Keratinocyte (primary cell): ENCODE measurements at regions not wholly inside any gene's neighbourhood (a gene's known extent, or its start where the extent isn't known, plus 50 kb on each side); places are given as distances from the start of the nearest gene placed in this dataset.

Experiments used
- DNase-seq: peaks from one replicate; pipeline ENCODE4 v3.0.0-alpha.2; 2011; ENCODE audit warnings: low read depth, missing footprints, low spot score
- FAIRE-seq: peaks from 2 replicates; lab custom pipeline; 2011; peaks lifted over from hg19 to GRCh38; lab: Jason Lieb, UNC
- H2AFZ ChIP-seq: 2 replicates; pipeline ENCODE4 v1.6.0; 2012; ENCODE audit warnings: low read length, control low read depth, inconsistent platforms; ENCODE audit not compliant: control insufficient read depth
- H3K27ac ChIP-seq: 2 replicates; pipeline ENCODE4 v1.5.1; 2011; ENCODE audit warnings: low read length; ENCODE audit not compliant: control insufficient read depth, insufficient read depth
- H3K27me3 ChIP-seq: 3 replicates; pipeline ENCODE4 v1.6.0; 2011; ENCODE audit warnings: low read length; ENCODE audit not compliant: control insufficient read depth, insufficient read depth; ENCODE audit errors: extremely low read depth
- H3K36me3 ChIP-seq, 2 experiments: 2 replicates in 1 of 2; 3 replicates in 1 of 2; pipeline ENCODE4 v1.5.1; 2011; ENCODE audit warnings: low read length in 2 of 2, mild to moderate bottlenecking in 1 of 2; ENCODE audit not compliant: control insufficient read depth in 2 of 2, insufficient read depth in 2 of 2; ENCODE audit errors: extremely low read depth in 1 of 2
- H3K4me1 ChIP-seq: 3 replicates; pipeline ENCODE4 v1.5.1; 2011; ENCODE audit warnings: low read length; ENCODE audit not compliant: control insufficient read depth, insufficient read depth; ENCODE audit errors: extremely low read depth
- H3K4me2 ChIP-seq: 3 replicates; pipeline ENCODE4 v1.6.0; 2011; ENCODE audit warnings: low read depth, low read length; ENCODE audit not compliant: control insufficient read depth, insufficient read depth; ENCODE audit errors: extremely low read depth
- H3K4me3 ChIP-seq, 3 experiments: fragments of 200-600 bp in 1 of 3; sonication (generic) in 1 of 3; 2 replicates in 2 of 3; 3 replicates in 1 of 3; pipeline ENCODE4 v1.5.1; 2011 to 2016; ENCODE audit warnings: low read length in 3 of 3, mild to moderate bottlenecking in 3 of 3, control low read depth in 2 of 3, inconsistent platforms in 1 of 3, low read depth in 1 of 3, mixed read lengths in 1 of 3, mixed run types in 1 of 3, moderate library complexity in 1 of 3; ENCODE audit not compliant: control insufficient read depth in 2 of 3, insufficient read depth in 2 of 3; ENCODE audit errors: extremely low read depth in 1 of 3
- H3K79me2 ChIP-seq: 2 replicates; pipeline ENCODE4 v1.6.0; 2012; ENCODE audit warnings: low read length; ENCODE audit not compliant: control insufficient read depth, insufficient read depth
- H3K9ac ChIP-seq: 3 replicates; pipeline ENCODE4 v1.6.0; 2011; ENCODE audit warnings: low read length; ENCODE audit not compliant: control insufficient read depth, insufficient read depth; ENCODE audit errors: extremely low read depth
- H3K9me1 ChIP-seq: 3 replicates; pipeline ENCODE4 v1.6.0; 2011; ENCODE audit warnings: low read length; ENCODE audit not compliant: control insufficient read depth, insufficient read depth; ENCODE audit errors: extremely low read depth
- H3K9me3 ChIP-seq: 2 replicates; pipeline ENCODE4 v1.5.1; 2012; ENCODE audit warnings: low read depth, low read length; ENCODE audit not compliant: control insufficient read depth
- H4K20me1 ChIP-seq: 3 replicates; pipeline ENCODE4 v1.6.0; 2011; ENCODE audit warnings: low read length; ENCODE audit not compliant: control insufficient read depth, insufficient read depth; ENCODE audit errors: extremely low read depth
- EZH2 ChIP-seq: IDR thresholded peaks from one replicate; pipeline ENCODE4 v1.6.1; 2012; ENCODE audit warnings: inconsistent platforms, mild to moderate bottlenecking, low read length, moderate library complexity
- dilution Hi-C: fragments of 300-500 bp; cut with MboI; formaldehyde crosslinking; loops from one replicate; pipeline ENCODE4 v1.7.0; 2020; ENCODE audit warnings: low sequenced_read_pairs; ENCODE audit not compliant: extremely low pct_ligation_motif_present
- TF ChIP-seq, protein P1 (sequence below), 3 experiments: IDR thresholded peaks in 1 of 3; conservative IDR thresholded peaks in 1 of 3; optimal IDR thresholded peaks in 1 of 3; 2 replicates in 2 of 3; 3 replicates in 1 of 3; pipeline versions ENCODE3 to v1.5.1; 2011; ENCODE audit warnings: low read length in 3 of 3, mild to moderate bottlenecking in 3 of 3, moderate library complexity in 2 of 3, control low read depth in 1 of 3, inconsistent platforms in 1 of 3; ENCODE audit not compliant: insufficient read depth in 2 of 3; ENCODE audit errors: extremely low read depth in 1 of 3

DNA sequence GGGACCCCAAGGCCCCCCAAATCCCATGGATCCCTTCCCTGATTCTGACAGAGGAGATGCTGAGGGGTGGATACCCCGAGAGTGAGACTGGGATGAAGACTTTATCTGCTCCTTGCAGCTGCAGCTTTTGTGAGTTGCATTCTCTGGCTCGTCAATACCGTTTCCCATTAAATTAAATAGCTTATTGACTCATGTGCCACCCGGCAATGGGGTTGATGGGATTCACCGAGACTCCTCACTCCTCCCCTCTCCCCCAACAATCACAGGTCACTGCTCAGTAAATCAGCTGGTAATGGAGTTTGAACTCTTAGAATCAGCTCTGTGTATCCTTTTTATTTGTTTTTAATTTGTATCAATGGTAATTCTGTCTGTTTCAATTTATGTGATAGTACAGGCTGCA is 337.5 kb upstream of the PLXNA2 start:
- Histone ChIP-seq H3K27ac (no peak overlapping the region), H3K9ac (no peak overlapping the region), H3K27me3 (no peaks in the 10 kb centered on the region), H3K4me2 (no peak overlapping the region), H3K9me1 (no peaks in the 10 kb centered on the region), H3K9me3 (no peaks in the 10 kb centered on the region), H3K4me1 (no peaks in the 10 kb centered on the region), H3K36me3 (no peaks in the 10 kb centered on the region), H3K79me2 (no peaks in the 10 kb centered on the region), H4K20me1 (no peaks in the 10 kb centered on the region), H2AFZ (no peak overlapping the region), H3K4me3 (no peak overlapping the region)
- dilution Hi-C loops, result no loop called here
- FAIRE-seq, result no peak
- DNase-seq, result no peak
- TF ChIP-seq EZH2, result no peak
- TF ChIP-seq, protein P1, sequence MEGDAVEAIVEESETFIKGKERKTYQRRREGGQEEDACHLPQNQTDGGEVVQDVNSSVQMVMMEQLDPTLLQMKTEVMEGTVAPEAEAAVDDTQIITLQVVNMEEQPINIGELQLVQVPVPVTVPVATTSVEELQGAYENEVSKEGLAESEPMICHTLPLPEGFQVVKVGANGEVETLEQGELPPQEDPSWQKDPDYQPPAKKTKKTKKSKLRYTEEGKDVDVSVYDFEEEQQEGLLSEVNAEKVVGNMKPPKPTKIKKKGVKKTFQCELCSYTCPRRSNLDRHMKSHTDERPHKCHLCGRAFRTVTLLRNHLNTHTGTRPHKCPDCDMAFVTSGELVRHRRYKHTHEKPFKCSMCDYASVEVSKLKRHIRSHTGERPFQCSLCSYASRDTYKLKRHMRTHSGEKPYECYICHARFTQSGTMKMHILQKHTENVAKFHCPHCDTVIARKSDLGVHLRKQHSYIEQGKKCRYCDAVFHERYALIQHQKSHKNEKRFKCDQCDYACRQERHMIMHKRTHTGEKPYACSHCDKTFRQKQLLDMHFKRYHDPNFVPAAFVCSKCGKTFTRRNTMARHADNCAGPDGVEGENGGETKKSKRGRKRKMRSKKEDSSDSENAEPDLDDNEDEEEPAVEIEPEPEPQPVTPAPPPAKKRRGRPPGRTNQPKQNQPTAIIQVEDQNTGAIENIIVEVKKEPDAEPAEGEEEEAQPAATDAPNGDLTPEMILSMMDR (optimal IDR thresholded peaks at IDR 0.05 in 1 of 3, IDR thresholded peaks at IDR 0.05 in 1 of 3, conservative IDR thresholded peaks at IDR 0.05 in 1 of 3; ENCODE audit: extremely low read depth in 1 of 3, insufficient read depth in 2 of 3, low read length in 3 of 3), result no peak

DNA sequence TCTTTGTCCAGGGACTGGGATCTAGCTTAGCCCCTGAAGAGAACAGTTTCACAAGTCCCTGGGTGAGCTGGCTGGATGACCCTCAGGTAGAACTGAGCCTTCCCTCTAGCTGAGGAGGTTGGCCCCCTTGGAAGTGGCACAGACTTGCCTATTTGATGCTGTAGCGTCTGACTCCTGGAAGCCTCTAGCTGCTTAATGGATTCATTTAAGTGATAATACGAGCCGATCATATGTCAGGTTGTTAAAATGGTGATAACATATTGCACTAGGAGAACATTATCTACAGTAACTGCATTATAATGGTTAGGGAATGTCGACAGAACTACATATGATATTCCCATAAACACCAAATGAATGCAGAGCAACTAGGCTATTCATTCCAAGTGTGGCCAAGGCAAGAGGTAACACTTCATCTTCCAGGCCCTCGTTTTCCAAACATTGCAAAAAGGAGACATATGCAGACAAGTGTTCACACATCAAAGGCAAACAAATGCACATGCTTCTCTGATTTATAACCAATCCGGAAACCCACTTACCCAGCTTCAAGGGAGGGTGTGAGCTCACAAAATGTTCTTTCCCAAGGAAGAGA is 340.1 kb upstream of the PLXNA2 start:
- Histone ChIP-seq H3K9ac (no peak overlapping the region), H3K4me1 (no peaks in the 10 kb centered on the region), H4K20me1 (no peaks in the 10 kb centered on the region), H2AFZ (no peak overlapping the region), H3K36me3 (no peaks in the 10 kb centered on the region), H3K79me2 (no peaks in the 10 kb centered on the region), H3K4me3 (no peak overlapping the region), H3K9me3 (no peaks in the 10 kb centered on the region), H3K27me3 (no peaks in the 10 kb centered on the region), H3K27ac (no peak overlapping the region), H3K4me2 (no peak overlapping the region), H3K9me1 (no peaks in the 10 kb centered on the region)
- no peak for TF ChIP-seq EZH2
- TF ChIP-seq, protein P1 (optimal IDR thresholded peaks at IDR 0.05 in 1 of 3, IDR thresholded peaks at IDR 0.05 in 1 of 3, conservative IDR thresholded peaks at IDR 0.05 in 1 of 3; ENCODE audit: extremely low read depth in 1 of 3, insufficient read depth in 2 of 3, low read length in 3 of 3), result no peak
- FAIRE-seq, result no peak
- dilution Hi-C loops, result no loop called here
- no peak for DNase-seq
